SK-N-SH treated with all-trans-retinoic acid at 6 μM for 48 hours (cell line): ENCODE measurements at regions not wholly inside any gene's neighbourhood (a gene's known extent, or its start where the extent isn't known, plus 50 kb on each side); places are given as distances from the start of the nearest gene placed in this dataset.

ENCODE experiments used
- ZC3H10 ChIP-seq: fragments of 250-450 bp; sonication (Bioruptor Pico); IDR thresholded peaks from 2 replicates; pipeline ENCODE4 v1.5.1; 2021; ENCODE audit warnings: mild to moderate bottlenecking, moderate library complexity
- ZFP30 ChIP-seq: fragments of 450-650 bp; formaldehyde crosslinking; IDR thresholded peaks from 2 replicates; pipeline ENCODE4 v1.5.0; 2022; ENCODE audit warnings: mild to moderate bottlenecking, moderate library complexity
- TF ChIP-seq, protein P1 (sequence below): fragments of 250-450 bp; sonication (Bioruptor Pico); IDR thresholded peaks from 2 replicates; pipeline ENCODE4 v1.5.0; 2020; ENCODE audit warnings: mild to moderate bottlenecking, moderate library complexity
- TF ChIP-seq, protein P2 (sequence below): fragments of 250-450 bp; sonication (Bioruptor Pico); IDR thresholded peaks from 2 replicates; pipeline ENCODE4 v1.8.0; 2021; ENCODE audit warnings: low read depth, mild to moderate bottlenecking, moderate library complexity, borderline replicate concordance
- TF ChIP-seq, protein P3 (sequence below): fragments of 250-450 bp; sonication (Bioruptor Pico); IDR thresholded peaks from 2 replicates; pipeline ENCODE4 v1.5.1; 2021; ENCODE audit warnings: mild to moderate bottlenecking, moderate library complexity

DNA sequence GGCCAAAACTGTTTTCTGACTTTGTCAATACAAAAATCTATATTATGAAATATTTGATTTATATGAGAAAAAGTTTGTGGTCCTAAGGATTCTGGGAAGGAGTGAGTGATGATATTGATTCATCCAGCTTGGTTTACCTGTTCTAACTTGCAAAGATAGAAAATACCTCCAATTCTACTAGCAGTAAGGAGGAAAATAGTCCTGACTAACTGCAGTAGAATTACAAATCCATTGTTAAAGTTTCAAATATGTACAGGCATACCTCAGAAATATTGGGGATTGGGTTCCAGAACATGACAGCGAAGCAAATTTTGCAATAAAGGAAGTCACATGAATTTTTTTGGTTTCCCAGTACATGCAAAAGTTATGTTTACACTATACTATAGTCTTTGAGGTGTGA, 158.8 kb upstream of the CYRIA start:
- TF ChIP-seq, protein P1, sequence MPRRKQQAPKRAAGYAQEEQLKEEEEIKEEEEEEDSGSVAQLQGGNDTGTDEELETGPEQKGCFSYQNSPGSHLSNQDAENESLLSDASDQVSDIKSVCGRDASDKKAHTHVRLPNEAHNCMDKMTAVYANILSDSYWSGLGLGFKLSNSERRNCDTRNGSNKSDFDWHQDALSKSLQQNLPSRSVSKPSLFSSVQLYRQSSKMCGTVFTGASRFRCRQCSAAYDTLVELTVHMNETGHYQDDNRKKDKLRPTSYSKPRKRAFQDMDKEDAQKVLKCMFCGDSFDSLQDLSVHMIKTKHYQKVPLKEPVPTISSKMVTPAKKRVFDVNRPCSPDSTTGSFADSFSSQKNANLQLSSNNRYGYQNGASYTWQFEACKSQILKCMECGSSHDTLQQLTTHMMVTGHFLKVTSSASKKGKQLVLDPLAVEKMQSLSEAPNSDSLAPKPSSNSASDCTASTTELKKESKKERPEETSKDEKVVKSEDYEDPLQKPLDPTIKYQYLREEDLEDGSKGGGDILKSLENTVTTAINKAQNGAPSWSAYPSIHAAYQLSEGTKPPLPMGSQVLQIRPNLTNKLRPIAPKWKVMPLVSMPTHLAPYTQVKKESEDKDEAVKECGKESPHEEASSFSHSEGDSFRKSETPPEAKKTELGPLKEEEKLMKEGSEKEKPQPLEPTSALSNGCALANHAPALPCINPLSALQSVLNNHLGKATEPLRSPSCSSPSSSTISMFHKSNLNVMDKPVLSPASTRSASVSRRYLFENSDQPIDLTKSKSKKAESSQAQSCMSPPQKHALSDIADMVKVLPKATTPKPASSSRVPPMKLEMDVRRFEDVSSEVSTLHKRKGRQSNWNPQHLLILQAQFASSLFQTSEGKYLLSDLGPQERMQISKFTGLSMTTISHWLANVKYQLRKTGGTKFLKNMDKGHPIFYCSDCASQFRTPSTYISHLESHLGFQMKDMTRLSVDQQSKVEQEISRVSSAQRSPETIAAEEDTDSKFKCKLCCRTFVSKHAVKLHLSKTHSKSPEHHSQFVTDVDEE, result no peak
- TF ChIP-seq, protein P2, sequence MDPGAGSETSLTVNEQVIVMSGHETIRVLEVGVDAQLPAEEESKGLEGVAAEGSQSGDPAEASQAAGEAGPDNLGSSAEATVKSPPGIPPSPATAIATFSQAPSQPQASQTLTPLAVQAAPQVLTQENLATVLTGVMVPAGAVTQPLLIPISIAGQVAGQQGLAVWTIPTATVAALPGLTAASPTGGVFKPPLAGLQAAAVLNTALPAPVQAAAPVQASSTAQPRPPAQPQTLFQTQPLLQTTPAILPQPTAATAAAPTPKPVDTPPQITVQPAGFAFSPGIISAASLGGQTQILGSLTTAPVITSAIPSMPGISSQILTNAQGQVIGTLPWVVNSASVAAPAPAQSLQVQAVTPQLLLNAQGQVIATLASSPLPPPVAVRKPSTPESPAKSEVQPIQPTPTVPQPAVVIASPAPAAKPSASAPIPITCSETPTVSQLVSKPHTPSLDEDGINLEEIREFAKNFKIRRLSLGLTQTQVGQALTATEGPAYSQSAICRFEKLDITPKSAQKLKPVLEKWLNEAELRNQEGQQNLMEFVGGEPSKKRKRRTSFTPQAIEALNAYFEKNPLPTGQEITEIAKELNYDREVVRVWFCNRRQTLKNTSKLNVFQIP (CRISPR knock-in tag), result no peak
- TF ChIP-seq ZC3H10 (CRISPR knock-in tag) (no peak), ZFP30 (CRISPR knock-in tag) (no peak)
- TF ChIP-seq, protein P3, sequence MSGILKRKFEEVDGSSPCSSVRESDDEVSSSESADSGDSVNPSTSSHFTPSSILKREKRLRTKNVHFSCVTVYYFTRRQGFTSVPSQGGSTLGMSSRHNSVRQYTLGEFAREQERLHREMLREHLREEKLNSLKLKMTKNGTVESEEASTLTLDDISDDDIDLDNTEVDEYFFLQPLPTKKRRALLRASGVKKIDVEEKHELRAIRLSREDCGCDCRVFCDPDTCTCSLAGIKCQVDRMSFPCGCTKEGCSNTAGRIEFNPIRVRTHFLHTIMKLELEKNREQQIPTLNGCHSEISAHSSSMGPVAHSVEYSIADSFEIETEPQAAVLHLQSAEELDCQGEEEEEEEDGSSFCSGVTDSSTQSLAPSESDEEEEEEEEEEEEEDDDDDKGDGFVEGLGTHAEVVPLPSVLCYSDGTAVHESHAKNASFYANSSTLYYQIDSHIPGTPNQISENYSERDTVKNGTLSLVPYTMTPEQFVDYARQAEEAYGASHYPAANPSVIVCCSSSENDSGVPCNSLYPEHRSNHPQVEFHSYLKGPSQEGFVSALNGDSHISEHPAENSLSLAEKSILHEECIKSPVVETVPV (CRISPR knock-in tag), result no peak
